HL-60/S4 (cell line): ENCODE measurements at regions not wholly inside any gene's neighbourhood (a gene's known extent, or its start where the extent isn't known, plus 50 kb on each side); places are given as distances from the start of the nearest gene placed in this dataset.

ENCODE experiments used
- in situ Hi-C: fragments of 300-500 bp; cut with MboI; formaldehyde crosslinking; loops from 2 replicates; pipeline ENCODE4 v1.14.3; 2022; ENCODE audit warnings: low sequenced_read_pairs

- in situ Hi-C loops, result no loop called here
Measured at GRCh38 chr19:30879736-30880135, 469.5 kb downstream of the TSHZ3 start.

GRCh38 chr19:30879225-30879624 is 470.0 kb downstream of the TSHZ3 start:
- in situ Hi-C loops, result no loop called here

- in situ Hi-C loops, result no loop called here
Measured at GRCh38 chr19:30878495-30878894, 470.7 kb downstream of the TSHZ3 start.

GRCh38 chr19:30877661-30878113 is 471.5 kb downstream of the TSHZ3 start:
- in situ Hi-C loops, result no loop called here

GRCh38 chr19:30873691-30874090 is 475.5 kb downstream of the TSHZ3 start:
- in situ Hi-C loops, result no loop called here

GRCh38 chr19:30873003-30873402 is 476.2 kb downstream of the TSHZ3 start:
- in situ Hi-C loops, result no loop called here

GRCh38 chr19:30871979-30872378 is 477.3 kb downstream of the TSHZ3 start:
- in situ Hi-C loops, result no loop called here

- in situ Hi-C loops, result no loop called here
Measured at GRCh38 chr19:30870876-30871275, 478.4 kb downstream of the TSHZ3 start.

GRCh38 chr19:30865511-30865910 is 483.7 kb downstream of the TSHZ3 start:
- in situ Hi-C loops, result no loop called here

GRCh38 chr19:30864391-30865215 is 484.6 kb downstream of the TSHZ3 start:
- in situ Hi-C loops, result no loop called here

GRCh38 chr19:30862876-30863275 is 486.4 kb downstream of the TSHZ3 start:
- in situ Hi-C loops, result no loop called here

- in situ Hi-C loops, result no loop called here
Measured at GRCh38 chr19:30861919-30862318, 487.3 kb downstream of the TSHZ3 start.

- in situ Hi-C loops, result no loop called here
Measured at GRCh38 chr19:30857966-30858490, 485.8 kb downstream of the ZNF536 start.

- in situ Hi-C loops, result no loop called here
Measured at GRCh38 chr19:30857388-30857787, 485.2 kb downstream of the ZNF536 start.

- in situ Hi-C loops, result no loop called here
Measured at GRCh38 chr19:30856786-30857185, 484.6 kb downstream of the ZNF536 start.

GRCh38 chr19:30856376-30856775 is 484.2 kb downstream of the ZNF536 start:
- in situ Hi-C loops, result no loop called here

- in situ Hi-C loops, result no loop called here
Measured at GRCh38 chr19:30855442-30855841, 483.3 kb downstream of the ZNF536 start.

- in situ Hi-C loops, result no loop called here
Measured at GRCh38 chr19:30854661-30855060, 482.5 kb downstream of the ZNF536 start.

- in situ Hi-C loops, result no loop called here
Measured at GRCh38 chr19:30854207-30854606, 482.0 kb downstream of the ZNF536 start.

GRCh38 chr19:30853036-30853435 is 480.9 kb downstream of the ZNF536 start:
- in situ Hi-C loops, result no loop called here

GRCh38 chr19:30852168-30852567 is 480.0 kb downstream of the ZNF536 start:
- in situ Hi-C loops, result no loop called here

- in situ Hi-C loops, result no loop called here
Measured at GRCh38 chr19:30851646-30852045, 479.5 kb downstream of the ZNF536 start.
